Thyroid gland (tissue), 4 donors: ENCODE measurements at regions not wholly inside any gene's neighbourhood (a gene's known extent, or its start where the extent isn't known, plus 50 kb on each side); places are given as distances from the start of the nearest gene placed in this dataset.

Experiments used
- POLR2A ChIP-seq, 2 donors: fragments of 450-650 bp; IDR thresholded peaks; one replicate each; pipeline ENCODE4 v1.6.1; 2017; ENCODE audit warnings: antibody characterized with exemption in 2 of 2, mild to moderate bottlenecking in 2 of 2, moderate library complexity in 1 of 2
- TF ChIP-seq, protein P1 (sequence below), 6 experiments: fragments of 200-600 bp in 3 of 6; fragments of 450-650 bp in 3 of 6; sonication (generic) in 3 of 6; IDR thresholded peaks; one replicate each; pipeline ENCODE4 v1.5.1; 2016 to 2019; ENCODE audit warnings: antibody characterized with exemption in 6 of 6, mild to moderate bottlenecking in 2 of 6, inconsistent platforms in 1 of 6, moderate library complexity in 1 of 6

DNA sequence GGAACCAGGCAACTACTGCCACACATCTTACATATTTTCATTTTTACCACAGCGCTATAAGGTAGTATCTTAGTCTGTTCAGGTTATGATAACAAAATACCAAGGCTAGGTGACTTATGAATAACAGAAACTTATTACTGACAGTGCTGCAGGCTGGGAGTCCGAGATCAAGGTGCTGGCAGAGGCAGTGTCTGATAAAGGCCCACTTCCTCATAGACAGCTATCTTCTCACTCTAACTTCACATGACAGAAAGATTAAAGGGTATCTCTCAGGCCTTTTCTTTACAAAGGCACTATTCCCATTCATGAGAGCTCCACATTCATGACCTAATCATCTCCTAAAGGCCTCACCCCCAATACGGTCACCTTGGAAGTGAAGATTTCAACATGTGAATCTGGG is 59.8 kb upstream of the MDM1 start:
- TF ChIP-seq, protein P1, sequence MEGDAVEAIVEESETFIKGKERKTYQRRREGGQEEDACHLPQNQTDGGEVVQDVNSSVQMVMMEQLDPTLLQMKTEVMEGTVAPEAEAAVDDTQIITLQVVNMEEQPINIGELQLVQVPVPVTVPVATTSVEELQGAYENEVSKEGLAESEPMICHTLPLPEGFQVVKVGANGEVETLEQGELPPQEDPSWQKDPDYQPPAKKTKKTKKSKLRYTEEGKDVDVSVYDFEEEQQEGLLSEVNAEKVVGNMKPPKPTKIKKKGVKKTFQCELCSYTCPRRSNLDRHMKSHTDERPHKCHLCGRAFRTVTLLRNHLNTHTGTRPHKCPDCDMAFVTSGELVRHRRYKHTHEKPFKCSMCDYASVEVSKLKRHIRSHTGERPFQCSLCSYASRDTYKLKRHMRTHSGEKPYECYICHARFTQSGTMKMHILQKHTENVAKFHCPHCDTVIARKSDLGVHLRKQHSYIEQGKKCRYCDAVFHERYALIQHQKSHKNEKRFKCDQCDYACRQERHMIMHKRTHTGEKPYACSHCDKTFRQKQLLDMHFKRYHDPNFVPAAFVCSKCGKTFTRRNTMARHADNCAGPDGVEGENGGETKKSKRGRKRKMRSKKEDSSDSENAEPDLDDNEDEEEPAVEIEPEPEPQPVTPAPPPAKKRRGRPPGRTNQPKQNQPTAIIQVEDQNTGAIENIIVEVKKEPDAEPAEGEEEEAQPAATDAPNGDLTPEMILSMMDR (IDR thresholded peaks at IDR 0.05) = no peak
- TF ChIP-seq POLR2A (IDR thresholded peaks at IDR 0.05) = no peak
